ENCODE measurements at regions not wholly inside any gene's neighbourhood (a gene's known extent, or its start where the extent isn't known, plus 50 kb on each side); places are given as distances from the start of the nearest gene placed in this dataset.
A peak's percentile ranks its signal among the peaks of the same experiment; 100 is the strongest.

- no peak overlapping the region for H3K4me3 Mint-ChIP-seq (ENCODE audit: unreplicated experiment)
- H3K27ac Mint-ChIP-seq (ENCODE audit: low read depth, unreplicated experiment): no peak overlapping the region
- H3K27me3 Mint-ChIP-seq (ENCODE audit: insufficient read depth, unreplicated experiment): no peaks in the 10 kb centered on the region
- BruUV-seq (replicated peaks): no TSS peak
- ChIA-PET CTCF (interaction anchor here (0.6 to 1.3 kb wide), 2 partner anchors 56 to 312 kb away, joined by 3 to 5 read pairs; no protein-coding TSS in a partner anchor), POLR2A (interaction anchor here (0.7 kb wide), 1 partner anchor 745 kb away, joined by 3 read pairs; no protein-coding TSS in a partner anchor)
- intact Hi-C loops (cut with micrococcal nuclease): no loop called here
- no peak for DNase-seq (ENCODE audit: unreplicated experiment)
- no peaks in the 10 kb centered on the region for H3K4me1 Mint-ChIP-seq (ENCODE audit: insufficient read depth, unreplicated experiment)
- no peaks in the 10 kb centered on the region for H3K36me3 Mint-ChIP-seq (ENCODE audit: insufficient read depth, unreplicated experiment)
- TF ChIP-seq CTCF (IDR thresholded peaks at IDR 0.05; ENCODE audit: unreplicated experiment): no peak
- H3K9me3 Mint-ChIP-seq (ENCODE audit: unreplicated experiment): peaks cover 6% of the 10 kb centered on the region
Observed at GRCh38 chr4:182994171-182994570, 77.0 kb upstream of the DCTD start.

GRCh38 chr4:182978152-182978827, 61.1 kb upstream of the DCTD start:
- Mint-ChIP-seq H3K27ac (ENCODE audit: low read depth, unreplicated experiment) (no peak overlapping the region), H3K9me3 (ENCODE audit: unreplicated experiment) (no peaks in the 10 kb centered on the region), H3K4me3 (ENCODE audit: unreplicated experiment) (no peak overlapping the region), H3K27me3 (ENCODE audit: insufficient read depth, unreplicated experiment) (no peaks in the 10 kb centered on the region), H3K36me3 (ENCODE audit: insufficient read depth, unreplicated experiment) (no peaks in the 10 kb centered on the region), H3K4me1 (ENCODE audit: insufficient read depth, unreplicated experiment) (peaks cover 21% of the 10 kb centered on the region)
- intact Hi-C loops (cut with micrococcal nuclease): no loop called here
- ChIA-PET CTCF (no interaction called here), POLR2A (no interaction called here)
- TF ChIP-seq CTCF (IDR thresholded peaks at IDR 0.05; ENCODE audit: unreplicated experiment): no peak
- BruUV-seq (replicated peaks): no TSS peak
- DNase-seq (ENCODE audit: unreplicated experiment): no peak

- ChIA-PET CTCF (interaction anchor here (0.6 to 1.8 kb wide), 6 partner anchors 20 to 287 kb away, joined by 3 to 7 read pairs (median 3); no protein-coding TSS in a partner anchor), POLR2A (interaction anchor here (0.6 kb wide), 1 partner anchor 1716 kb away, joined by 3 read pairs; no protein-coding TSS in a partner anchor)
- H3K36me3 Mint-ChIP-seq (ENCODE audit: insufficient read depth, unreplicated experiment): no peaks in the 10 kb centered on the region
- peaks cover 22% of the 10 kb centered on the region for H3K4me1 Mint-ChIP-seq (ENCODE audit: insufficient read depth, unreplicated experiment)
- no peaks in the 10 kb centered on the region for H3K27me3 Mint-ChIP-seq (ENCODE audit: insufficient read depth, unreplicated experiment)
- BruUV-seq (replicated peaks): no TSS peak
- peak overlapping the region; percentile 36 for H3K4me3 Mint-ChIP-seq (ENCODE audit: unreplicated experiment)
- no peaks in the 10 kb centered on the region for H3K9me3 Mint-ChIP-seq (ENCODE audit: unreplicated experiment)
- intact Hi-C loops (cut with micrococcal nuclease): no loop called here
- TF ChIP-seq CTCF (IDR thresholded peaks at IDR 0.05; ENCODE audit: unreplicated experiment): no peak
- DNase-seq (ENCODE audit: unreplicated experiment): peak; percentile 80
- H3K27ac Mint-ChIP-seq (ENCODE audit: low read depth, unreplicated experiment): peak overlapping the region; percentile 89
Observed at GRCh38 chr4:182975806-182976205, 58.6 kb upstream of the DCTD start.

- no TSS peak for BruUV-seq (replicated peaks)
- no peaks in the 10 kb centered on the region for H3K36me3 Mint-ChIP-seq (ENCODE audit: insufficient read depth, unreplicated experiment)
- intact Hi-C loops (cut with micrococcal nuclease): no loop called here
- H3K4me3 Mint-ChIP-seq (ENCODE audit: unreplicated experiment): no peak overlapping the region
- DNase-seq (ENCODE audit: unreplicated experiment): no peak
- TF ChIP-seq CTCF (IDR thresholded peaks at IDR 0.05; ENCODE audit: unreplicated experiment): no peak
- H3K9me3 Mint-ChIP-seq (ENCODE audit: unreplicated experiment): no peaks in the 10 kb centered on the region
- POLR2A ChIA-PET: interaction anchor here (0.6 kb wide), 1 partner anchor 470 kb away, joined by 3 read pairs; no protein-coding TSS in a partner anchor
- H3K27me3 Mint-ChIP-seq (ENCODE audit: insufficient read depth, unreplicated experiment): no peaks in the 10 kb centered on the region
- no peak overlapping the region for H3K27ac Mint-ChIP-seq (ENCODE audit: low read depth, unreplicated experiment)
- peaks cover 27% of the 10 kb centered on the region for H3K4me1 Mint-ChIP-seq (ENCODE audit: insufficient read depth, unreplicated experiment)
- CTCF ChIA-PET: interaction anchor here (0.6 to 0.9 kb wide), 3 partner anchors 43 to 288 kb away, joined by 3 to 4 read pairs (median 3); no protein-coding TSS in a partner anchor
Observed at GRCh38 chr4:182973941-182974340, 56.8 kb upstream of the DCTD start.
